T-helper 1 cell treated with Interleukin-12 subunit alpha and Interleukin-12 subunit beta and Interleukin-4 antibody, amounts not matched to agents 30 ng/mL and 1 ng/mL, for 36 hours (primary cell): ENCODE measurements at regions not wholly inside any gene's neighbourhood (a gene's known extent, or its start where the extent isn't known, plus 50 kb on each side); places are given as distances from the start of the nearest gene placed in this dataset.

Experiments
- intact Hi-C: fragments of 100-400 bp; cut with micrococcal nuclease; formaldehyde crosslinking; loops from one replicate; pipeline ENCODE4 v1.15.1; 2024

DNA sequence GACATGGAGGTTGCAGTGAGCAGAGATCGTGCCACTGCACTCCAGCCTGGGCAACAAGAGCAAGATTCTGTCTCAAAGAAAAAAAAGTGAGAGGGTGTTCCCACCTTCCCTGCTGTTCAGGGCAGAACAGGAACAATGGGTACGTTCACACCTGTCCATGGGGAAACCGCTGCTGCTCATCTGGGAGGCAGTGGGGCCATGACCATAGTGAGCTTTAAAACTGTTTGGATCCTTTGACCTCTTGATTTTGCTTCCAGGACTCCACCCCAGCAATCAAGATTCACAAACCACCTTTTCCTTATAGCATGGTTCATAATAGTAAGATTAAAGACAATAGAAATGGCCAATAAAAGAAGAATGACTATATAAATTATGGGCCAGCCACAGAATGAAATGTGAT lies 209.2 kb downstream of the ARL4C start:
- intact Hi-C loops = no loop called here

DNA sequence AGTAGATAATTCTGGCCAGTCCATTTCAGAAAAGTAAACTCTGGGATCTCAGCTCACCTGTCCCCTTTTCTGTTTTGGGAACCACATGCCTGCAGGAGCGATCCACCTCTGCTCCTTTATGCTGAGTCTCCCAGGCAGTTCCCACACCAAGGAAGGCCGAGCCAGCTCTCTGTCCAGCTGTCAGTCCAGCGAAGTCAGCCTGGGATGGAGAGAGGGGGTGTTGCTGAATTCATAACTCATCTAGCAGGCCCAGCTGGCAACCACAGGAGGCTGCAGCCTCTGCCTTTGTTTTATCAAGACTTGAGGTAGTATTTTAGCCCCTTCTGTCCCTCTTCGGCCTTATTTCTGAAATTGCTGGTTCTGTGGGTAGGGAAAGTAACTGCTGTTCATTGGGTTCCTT lies 209.9 kb downstream of the ARL4C start:
- intact Hi-C loops = no loop called here

DNA sequence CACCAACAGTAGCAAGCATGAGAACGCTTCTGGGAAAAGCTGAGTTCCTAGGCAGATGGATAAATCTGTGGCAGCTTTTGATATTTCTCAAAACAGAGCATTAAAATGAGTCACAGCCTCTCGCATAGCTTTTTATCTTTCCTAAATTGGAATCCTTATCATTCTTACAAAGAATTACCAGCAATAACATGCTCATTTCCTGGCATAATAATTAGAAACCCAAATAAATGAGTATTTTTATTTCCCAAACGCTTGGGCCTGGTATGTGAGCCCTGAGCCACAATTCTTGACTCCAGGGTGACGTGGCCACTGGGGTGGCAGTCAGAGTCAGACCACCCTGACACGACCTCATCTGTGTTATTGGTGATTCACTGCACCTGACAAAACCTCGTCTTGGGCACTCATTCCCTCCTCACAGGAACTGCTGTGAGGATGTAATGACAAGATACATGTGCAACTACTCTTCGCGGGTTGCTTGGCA lies 210.7 kb downstream of the ARL4C start:
- intact Hi-C loops = no loop called here

DNA sequence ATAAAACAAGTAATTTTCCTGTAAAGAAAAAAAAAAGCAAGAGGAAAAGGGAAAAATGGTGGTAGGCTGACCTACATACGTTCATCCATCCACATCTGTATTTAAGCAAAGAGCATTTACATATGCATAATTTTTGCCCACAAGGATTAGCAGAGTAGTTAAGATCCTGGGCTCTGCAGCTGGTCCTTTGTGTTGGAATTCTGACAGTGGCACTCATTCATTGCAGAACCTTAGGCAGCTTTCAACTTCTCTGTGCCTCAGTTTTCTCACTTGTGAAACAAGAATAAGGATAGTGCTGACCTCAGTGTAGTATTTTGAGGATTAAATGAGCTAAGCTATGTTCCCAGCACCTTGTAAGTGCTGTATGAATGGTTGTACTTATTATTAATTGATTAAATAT lies 211.3 kb downstream of the ARL4C start:
- intact Hi-C loops = no loop called here

DNA sequence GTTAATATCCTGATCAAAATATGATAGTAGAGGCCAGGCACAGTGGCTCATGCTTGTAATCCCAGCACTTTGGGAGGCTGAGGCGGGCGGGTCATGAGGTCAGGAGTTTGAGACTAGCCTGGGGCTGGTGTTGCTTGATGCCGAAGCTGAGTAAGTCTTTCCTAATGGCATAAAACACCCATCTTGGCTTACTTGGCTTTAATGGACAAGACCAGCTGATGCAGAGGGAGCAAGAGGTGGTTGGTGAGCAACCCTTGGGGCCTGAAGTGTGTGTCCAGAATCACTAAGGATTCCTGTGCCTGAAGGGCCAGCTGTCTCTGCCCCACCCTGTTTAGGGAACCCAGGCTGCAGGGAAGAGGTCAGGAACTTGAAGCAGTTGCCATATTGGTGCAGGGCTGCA lies 217.2 kb downstream of the ARL4C start:
- intact Hi-C loops = loop anchor here (1.0 to 5.0 kb wide), 4 partner anchors 10 to 287 kb away; no protein-coding TSS in a partner anchor

DNA sequence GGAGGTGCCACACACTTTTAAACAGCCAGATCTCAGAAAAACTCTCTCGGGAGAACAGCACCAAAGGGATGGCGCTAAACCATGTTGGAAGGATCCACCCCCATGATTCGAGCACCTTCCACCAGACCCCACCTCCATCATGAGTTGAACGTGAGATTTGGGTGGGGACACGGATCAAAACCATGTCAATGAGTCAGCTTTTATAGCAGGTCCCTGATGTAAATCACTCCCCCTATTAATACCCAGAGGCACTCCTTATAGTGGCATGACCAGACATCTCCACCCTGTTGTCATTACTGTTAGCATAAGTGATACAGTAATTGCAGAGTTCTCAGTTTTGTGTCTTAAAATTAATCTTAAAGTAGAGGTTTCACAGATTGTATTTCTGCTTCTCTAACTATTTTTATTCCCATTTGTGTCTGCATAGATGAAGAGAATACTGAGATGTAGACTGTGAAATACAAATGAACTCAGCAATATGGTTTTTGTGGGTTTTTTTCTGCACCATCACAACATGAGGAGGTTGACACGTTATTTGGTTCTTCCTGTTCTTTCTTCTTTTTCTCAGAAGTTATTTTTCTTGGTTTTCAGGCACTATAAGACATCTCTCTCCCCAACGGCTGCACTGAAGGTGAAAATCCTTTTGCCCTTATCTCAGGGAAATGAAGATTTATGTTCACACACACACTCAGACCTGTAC lies 218.2 kb downstream of the ARL4C start:
- intact Hi-C loops = loop anchor here (1.0 to 5.0 kb wide), 4 partner anchors 11 to 286 kb away; no protein-coding TSS in a partner anchor

DNA sequence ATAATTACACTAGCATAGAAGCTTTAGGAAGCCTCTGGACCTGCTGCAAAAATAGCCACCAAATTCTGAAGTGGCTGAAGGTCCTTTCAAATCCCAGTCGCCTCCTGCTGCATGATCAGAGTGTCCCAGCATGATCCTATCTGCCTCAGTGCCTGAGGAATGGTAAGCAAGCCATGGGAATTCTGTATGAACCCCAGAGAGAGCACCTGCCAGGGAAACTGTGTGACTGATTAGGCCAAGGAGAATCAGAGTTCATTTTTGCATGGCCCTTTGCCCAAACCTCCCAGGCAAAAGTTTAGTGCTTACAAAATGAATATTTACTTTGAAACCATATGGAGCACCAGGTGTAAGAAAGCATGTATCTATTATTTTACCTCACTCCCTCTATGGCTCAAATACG lies 221.4 kb downstream of the ARL4C start:
- intact Hi-C loops = loop anchor here (5.0 kb wide), 1 partner anchor 283 kb away; no protein-coding TSS in a partner anchor

DNA sequence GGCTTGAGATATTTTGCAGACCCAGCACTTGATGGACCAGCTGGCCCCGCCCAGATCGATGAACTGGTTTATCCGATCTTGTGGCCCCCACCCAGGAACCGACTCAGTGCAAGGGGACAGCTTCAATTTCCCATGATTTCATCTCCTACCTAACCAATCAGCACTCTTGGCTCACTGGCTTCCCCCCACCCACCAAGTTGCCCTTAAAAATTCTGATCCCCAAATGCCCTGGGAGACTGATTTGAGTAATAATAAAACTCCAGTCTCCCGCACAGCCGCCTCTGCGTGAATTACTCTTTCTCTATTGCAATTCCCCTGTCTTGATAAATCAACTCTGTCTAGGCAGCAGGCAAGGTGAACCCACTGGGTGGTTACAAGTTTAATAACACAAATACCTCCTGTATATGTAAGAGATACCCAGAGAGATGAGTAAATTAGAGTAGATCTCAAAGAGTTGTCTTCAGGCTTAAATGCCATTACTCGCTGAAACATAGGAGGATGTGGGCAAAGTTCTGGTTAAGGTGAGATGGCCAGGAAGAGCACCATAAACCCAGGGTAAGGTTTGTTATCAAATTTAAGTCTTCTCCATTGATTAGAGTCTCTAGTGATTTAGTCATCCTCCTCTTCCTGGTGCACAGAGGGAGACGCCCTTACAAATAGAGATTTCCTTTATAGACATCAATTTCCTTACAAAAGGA lies 222.8 kb downstream of the ARL4C start:
- intact Hi-C loops = no loop called here

DNA sequence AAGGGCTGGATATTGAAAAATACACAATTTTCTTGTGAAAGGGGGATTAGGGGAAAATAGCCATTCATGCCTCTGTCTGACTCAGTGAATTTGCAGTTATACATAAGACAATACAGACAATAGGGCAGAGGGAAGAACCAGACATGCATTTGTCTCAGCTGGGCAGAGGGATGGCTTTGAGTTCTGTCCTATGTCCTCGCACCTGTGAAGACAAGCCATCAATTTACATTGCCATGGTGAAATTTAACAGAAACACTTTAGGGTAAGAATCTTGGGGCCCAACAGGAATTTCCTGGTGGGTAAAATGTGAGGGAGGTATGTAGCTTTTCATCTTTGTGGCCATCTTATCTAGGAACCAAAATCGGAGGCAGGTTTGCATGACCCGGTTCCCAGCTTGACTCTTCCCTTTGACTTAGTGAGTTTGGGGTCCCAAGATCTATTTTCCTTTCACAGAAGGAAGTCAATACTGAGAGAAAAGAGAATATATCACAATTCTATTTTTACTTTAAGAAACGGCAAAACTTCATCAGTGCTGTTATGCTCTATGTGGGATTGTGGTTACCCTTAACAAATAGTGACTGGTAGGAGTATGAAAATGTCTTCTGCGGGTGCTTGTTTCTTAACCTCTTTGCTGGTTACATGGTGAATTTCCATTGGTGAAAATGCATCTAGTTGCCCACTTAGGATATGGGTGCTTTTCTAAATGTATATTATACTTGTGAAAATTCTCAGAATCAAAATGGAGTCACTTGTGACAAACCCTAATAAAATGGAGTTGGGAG lies 221.8 kb downstream of the SPP2 start:
- intact Hi-C loops = no loop called here

DNA sequence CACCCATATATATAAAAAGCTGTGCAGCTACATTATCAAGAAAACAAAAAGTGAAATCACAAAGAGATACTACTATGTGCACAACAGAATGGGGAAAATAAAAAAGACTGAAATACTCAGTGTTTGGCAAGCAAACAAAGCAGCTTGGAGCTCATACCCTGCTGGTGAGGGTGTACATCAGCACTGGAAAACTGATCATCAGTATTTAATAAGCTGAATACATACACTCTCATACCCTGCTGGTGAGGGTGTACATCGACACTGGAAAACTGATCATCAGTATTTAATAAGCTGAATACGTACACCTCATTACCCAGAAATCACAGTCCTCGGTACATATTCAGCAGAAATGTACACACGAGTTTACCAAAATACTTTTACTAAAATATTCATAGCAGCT lies 220.8 kb downstream of the SPP2 start:
- intact Hi-C loops = no loop called here

DNA sequence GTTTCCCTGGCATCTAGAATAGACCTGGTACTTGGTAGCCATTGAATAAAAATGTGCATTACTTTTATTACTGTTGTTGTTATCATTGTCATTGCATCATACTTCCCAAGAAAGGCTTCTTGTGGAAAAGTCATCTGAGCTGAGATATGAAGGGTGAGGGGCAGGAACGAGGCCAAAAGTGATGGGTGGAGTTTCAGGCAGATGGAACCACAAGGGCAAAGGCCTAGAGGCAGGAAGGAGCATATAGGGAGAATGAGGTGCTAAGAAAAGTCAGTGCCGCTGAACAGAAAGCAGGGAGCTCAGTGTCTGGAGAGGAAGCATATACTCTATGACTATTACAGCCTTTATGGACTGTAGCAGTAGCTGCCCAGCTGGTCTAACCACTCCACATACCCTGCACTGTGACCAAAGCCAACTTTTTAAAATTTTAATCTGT lies 219.3 kb downstream of the SPP2 start:
- intact Hi-C loops = no loop called here

DNA sequence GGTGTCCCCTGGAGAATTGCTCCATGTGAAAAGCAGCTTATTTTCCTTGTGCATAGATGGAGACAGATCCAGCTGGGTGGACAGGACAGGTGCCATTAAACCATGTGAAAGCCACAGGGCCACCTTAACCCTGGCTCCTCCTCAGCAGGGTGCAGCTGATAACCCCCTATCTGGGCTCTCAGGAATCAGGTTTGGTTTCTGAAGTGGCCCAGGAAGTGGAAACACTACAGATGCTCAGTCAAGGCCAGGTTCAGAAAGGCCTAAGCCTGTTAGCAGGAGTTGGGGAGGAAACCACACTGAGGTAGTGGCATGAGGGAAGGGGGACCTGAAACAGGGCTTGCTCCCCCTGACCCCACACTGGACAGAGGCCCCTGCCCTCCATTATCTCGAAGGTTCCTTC lies 217.0 kb downstream of the SPP2 start:
- intact Hi-C loops = no loop called here

DNA sequence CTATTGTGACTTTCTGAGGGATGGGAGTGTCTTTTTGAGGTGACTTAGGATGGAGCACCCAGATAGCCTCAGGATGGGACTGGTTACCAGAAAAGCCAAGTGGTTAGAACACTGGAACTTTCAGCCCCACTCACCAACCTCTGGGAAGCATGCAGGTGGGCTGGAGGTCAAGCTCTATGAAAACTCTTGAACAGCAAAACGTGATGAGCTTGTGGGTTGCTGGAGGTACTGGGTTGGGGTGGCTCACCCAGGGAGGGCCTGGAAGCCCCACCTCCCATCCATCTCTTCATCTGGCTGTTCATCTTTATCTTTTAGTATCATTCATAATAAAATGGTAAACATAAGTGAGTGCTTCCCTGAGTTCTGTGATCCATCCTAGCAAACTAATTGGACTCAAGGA lies 216.4 kb downstream of the SPP2 start:
- intact Hi-C loops = no loop called here

DNA sequence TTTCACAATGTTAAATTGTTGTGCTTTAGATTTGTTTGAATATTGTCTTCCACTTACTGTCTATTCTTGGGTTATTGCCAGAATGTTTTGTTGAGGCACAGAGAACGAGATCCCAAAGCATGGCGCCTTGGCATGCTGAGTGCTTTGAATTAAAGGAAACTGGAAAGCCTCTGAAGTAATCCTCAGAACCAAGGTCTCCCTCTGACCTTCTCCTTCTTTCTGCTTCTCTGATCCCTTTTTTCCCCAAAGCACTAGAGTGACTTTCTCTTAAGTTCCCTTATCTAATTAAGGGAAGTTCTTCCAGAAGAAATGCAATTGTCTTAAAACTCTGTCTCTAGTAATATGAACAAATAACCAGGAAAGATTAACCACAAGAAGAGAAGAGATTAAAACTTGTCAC lies 214.7 kb downstream of the SPP2 start:
- intact Hi-C loops = no loop called here

DNA sequence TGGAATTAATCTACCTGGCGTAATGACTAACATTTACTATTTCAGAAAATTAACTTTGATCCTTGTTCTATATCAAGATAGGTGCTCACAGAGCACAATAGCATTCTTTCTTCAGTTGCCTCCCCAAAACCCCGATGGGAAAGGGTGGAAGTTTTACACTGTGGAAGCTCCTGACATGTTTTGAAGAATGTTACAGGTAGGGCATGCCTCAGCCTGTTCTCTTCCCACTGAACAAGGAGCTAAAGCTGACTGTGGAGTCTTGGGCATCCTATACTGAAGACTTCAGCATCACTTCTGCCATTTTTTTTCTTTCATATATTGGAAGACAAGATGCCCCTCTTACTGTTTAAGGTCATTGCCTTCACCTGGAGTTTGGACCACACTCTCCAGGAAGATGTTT lies 211.2 kb downstream of the SPP2 start:
- intact Hi-C loops = no loop called here

DNA sequence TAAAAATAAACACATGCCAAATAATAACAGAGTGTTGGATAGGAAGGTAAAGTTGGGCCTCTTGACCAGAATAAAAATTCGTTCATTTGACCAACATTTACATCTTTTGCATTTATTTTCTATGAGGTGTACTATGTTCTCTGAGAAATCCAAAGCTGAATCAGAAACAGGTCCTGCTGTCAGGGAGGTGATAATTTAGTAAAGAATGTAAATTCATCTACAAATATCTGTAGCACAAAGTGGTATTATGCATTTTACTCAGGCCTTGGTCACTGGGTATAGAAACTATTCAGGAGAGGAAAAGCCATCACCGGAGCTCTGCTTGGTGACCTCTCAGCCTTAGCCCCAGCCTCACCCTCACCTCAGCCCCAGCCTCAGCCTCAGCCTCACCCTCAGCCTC lies 208.9 kb downstream of the SPP2 start:
- intact Hi-C loops = no loop called here

DNA sequence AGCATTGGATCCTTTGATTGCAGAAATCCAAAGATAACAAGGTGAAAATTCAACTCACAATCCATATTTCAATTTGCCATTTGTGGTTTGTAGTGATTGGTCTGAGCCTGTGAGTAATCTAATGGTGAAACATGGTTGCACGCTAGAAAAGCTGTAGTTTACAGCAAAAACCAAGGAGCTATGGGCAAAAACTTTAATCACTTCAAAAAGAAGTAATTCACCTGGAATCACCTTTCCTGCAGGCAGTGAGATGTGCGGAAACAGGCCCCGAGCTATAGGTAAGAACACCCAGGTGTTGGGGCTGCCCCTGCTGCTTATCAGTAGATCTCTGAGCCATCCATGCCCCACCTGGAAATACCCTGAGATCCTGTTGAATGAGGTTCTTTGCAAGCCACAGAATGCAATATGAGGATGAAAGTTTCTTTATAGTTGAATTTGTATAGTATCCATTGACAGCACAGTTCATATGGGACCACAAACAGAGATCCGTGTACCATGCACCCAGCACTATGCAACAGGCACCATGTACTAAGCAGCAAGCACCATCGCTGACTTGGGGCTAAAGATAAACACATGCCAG lies 208.2 kb downstream of the SPP2 start:
- intact Hi-C loops = no loop called here

DNA sequence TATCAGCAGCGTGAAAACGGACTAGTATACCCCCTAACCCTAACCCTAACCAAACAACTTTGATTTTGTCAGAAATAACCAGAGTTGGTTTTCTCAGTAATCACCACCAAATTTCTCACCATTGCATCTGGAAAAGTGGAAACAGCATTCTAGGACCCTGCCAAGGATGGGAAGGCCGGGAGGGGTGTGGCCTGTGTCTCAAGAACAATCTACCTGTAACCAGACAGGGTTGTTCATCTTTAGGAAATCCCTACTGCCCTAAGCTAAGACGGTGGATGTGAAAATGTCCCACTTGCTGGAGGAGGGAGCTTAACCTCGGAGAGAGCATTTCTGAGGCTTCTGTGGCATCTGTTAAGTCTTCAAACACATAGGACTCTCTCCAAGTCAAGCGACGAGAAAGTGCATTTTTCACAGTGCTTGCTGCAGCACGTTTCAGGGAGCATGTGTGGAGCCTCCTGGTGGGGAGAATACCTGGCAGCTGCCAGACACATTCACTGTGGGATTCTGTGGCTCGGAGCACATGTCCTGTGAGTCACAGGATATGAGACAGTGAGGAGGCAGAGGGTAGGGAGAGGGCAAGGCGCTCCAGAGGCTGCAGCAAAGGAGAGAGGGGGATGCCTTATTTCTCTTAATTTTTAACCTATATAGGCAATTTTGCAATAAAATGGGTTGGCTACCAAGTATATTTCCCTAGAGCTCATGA lies 207.5 kb downstream of the SPP2 start:
- intact Hi-C loops = no loop called here

DNA sequence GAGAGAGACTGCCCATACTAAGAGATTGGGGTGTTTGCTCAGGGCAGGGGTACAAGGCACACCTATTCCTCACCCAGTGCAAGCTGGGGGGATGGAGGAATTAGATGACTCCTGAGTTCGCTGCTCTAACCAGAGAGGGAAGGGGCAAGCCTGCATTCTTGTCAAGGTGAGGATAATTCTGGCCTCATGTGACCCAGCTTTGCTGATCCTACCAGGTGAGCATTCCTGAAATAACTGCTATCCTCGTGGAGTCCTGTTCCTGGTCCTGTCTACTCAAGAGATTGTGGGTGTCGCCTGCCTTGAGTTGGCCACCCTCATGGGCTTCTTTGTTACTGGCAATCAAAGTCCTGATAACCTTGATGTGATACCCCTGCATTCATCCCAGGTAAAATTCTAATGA lies 206.0 kb downstream of the SPP2 start:
- intact Hi-C loops = no loop called here

DNA sequence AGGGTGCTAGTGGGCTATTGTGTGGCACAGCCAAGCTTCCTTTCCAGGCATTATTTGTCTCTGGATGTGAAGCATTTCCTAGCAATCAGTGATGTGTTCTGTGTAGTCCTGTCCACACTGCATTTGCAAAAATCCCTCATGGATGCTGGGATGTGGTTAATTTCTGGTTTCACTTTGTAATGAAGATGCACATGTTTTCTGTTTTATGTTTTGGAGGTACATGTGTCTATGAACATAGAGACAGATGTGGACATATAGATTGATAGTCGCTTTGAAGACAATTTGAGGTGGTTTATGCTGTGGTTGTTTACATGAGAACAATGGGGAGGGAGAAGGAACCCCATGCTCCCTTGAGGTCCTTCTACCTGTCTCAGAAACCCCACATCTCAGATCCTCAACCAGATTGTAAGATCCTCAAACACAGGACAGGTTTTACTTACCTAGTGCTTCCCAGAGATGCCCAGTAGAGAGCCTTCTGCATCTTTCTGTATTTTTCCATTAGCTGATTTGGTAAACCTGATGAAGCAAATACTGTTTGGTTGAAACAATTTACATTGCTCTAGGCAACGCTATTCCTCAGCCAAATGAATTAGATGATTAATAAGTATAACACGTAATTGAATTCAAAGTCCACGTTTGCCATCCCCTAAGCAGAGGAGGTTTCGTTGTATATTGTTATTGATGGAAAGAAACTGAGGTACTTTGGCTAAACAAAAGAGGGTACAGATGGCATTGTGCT lies 204.4 kb downstream of the SPP2 start:
- intact Hi-C loops = no loop called here
